Neural cell (in vitro differentiated cells): ENCODE measurements at regions not wholly inside any gene's neighbourhood (a gene's known extent, or its start where the extent isn't known, plus 50 kb on each side); places are given as distances from the start of the nearest gene placed in this dataset.

Source experiments
- H2AFZ ChIP-seq: fragments of 200-600, 300-800 bp; sonication (generic), shearing (Covaris generic); 2 replicates; pipeline ENCODE4 v1.6.0; 2014; ENCODE audit warnings: low read depth, mild to moderate bottlenecking, antibody characterized with exemption, low read length, moderate library complexity
- H3F3A ChIP-seq: fragments of 200-600 bp; shearing (Covaris generic); 2 replicates; pipeline ENCODE4 v1.6.1; 2016; ENCODE audit warnings: mild to moderate bottlenecking, moderate library complexity, mixed read lengths, antibody characterized with exemption, low read length; ENCODE audit not compliant: insufficient read depth, poor library complexity, severe bottlenecking
- H3K27ac ChIP-seq: fragments of 200-600, 300-800 bp; sonication (generic), shearing (Covaris generic); 2 replicates; pipeline ENCODE4 v1.5.1; 2014; ENCODE audit warnings: mild to moderate bottlenecking, low read length, moderate library complexity
- H3K27me3 ChIP-seq: fragments of 300-800, 200-600 bp; sonication (generic), shearing (Covaris generic); 2 replicates; pipeline ENCODE4 v1.6.0; 2014; ENCODE audit warnings: mild to moderate bottlenecking, low read depth, low read length, moderate library complexity; ENCODE audit not compliant: insufficient read depth
- H3K36me3 ChIP-seq: fragments of 300-800, 200-600 bp; sonication (generic), shearing (Covaris generic); 2 replicates; pipeline ENCODE4 v1.5.1; 2014; ENCODE audit warnings: mild to moderate bottlenecking, antibody characterized with exemption, low read length, moderate library complexity; ENCODE audit not compliant: insufficient read depth
- H3K4me2 ChIP-seq: fragments of 300-800, 200-600 bp; sonication (generic), shearing (Covaris generic); 2 replicates; pipeline ENCODE4 v1.6.0; 2014; ENCODE audit warnings: mild to moderate bottlenecking, low read length
- H3K4me3 ChIP-seq: fragments of 300-800, 200-600 bp; sonication (generic), shearing (Covaris generic); 2 replicates; pipeline ENCODE4 v1.5.1; 2014; ENCODE audit warnings: mild to moderate bottlenecking, low read length, moderate library complexity
- H3K79me2 ChIP-seq: fragments of 200-600 bp; shearing (Covaris generic); replicated peaks from 2 replicates; pipeline ENCODE4 v1.6.0; 2014; ENCODE audit warnings: mild to moderate bottlenecking, low read length, moderate library complexity; ENCODE audit not compliant: insufficient read depth
- H3K9ac ChIP-seq: fragments of 300-800, 200-600 bp; sonication (generic), shearing (Covaris generic); 2 replicates; pipeline ENCODE4 v1.6.1; 2016; ENCODE audit warnings: mild to moderate bottlenecking, low read length, mixed read lengths
- H3K9me2 ChIP-seq: fragments of 200-600 bp; shearing (Covaris generic); 2 replicates; pipeline ENCODE4 v1.6.1; 2016; ENCODE audit warnings: mild to moderate bottlenecking, low read length, mixed read lengths; ENCODE audit not compliant: insufficient read depth
- H3K9me3 ChIP-seq: fragments of 200-600, 300-800 bp; sonication (generic), shearing (Covaris generic); 2 replicates; pipeline ENCODE4 v1.6.1; 2016; ENCODE audit warnings: mild to moderate bottlenecking, mixed run types, low read length, moderate library complexity, mixed read lengths
- H4K20me1 ChIP-seq: fragments of 200-600 bp; shearing (Covaris generic); 2 replicates; pipeline ENCODE4 v1.6.1; 2016; ENCODE audit warnings: mild to moderate bottlenecking, mixed run types; ENCODE audit not compliant: insufficient read depth
- CTCF ChIP-seq: fragments of 450-650 bp; IDR thresholded peaks from 2 replicates; pipeline ENCODE4 v1.5.1; 2014; ENCODE audit warnings: antibody characterized with exemption, mild to moderate bottlenecking, moderate library complexity; ENCODE audit not compliant: poor library complexity, severe bottlenecking
- EP300 ChIP-seq: fragments of 450-650 bp; conservative IDR thresholded peaks from 2 replicates; pipeline ENCODE4 v1.6.1; 2014; ENCODE audit warnings: antibody characterized with exemption, mild to moderate bottlenecking, moderate library complexity; ENCODE audit not compliant: poor library complexity, severe bottlenecking
- EZH2 ChIP-seq: fragments of 200-600, 300-800 bp; shearing (Covaris generic), sonication (generic); IDR thresholded peaks from 2 replicates; pipeline ENCODE4 v1.6.1; 2014; ENCODE audit warnings: antibody characterized with exemption, low read length, borderline replicate concordance, mild to moderate bottlenecking; ENCODE audit not compliant: insufficient read depth, poor library complexity, severe bottlenecking
- MXI1 ChIP-seq: fragments of 450-650 bp; conservative IDR thresholded peaks from 2 replicates; pipeline ENCODE4 v1.6.1; 2014; ENCODE audit warnings: antibody characterized with exemption, mild to moderate bottlenecking; ENCODE audit not compliant: poor library complexity, severe bottlenecking
- POLR2AphosphoS5 ChIP-seq: IDR thresholded peaks from 2 replicates; pipeline ENCODE4 v1.6.1; 2012
- RAD21 ChIP-seq: fragments of 450-650 bp; conservative IDR thresholded peaks from 2 replicates; pipeline ENCODE4 v1.6.1; 2014; ENCODE audit warnings: antibody characterized with exemption, mild to moderate bottlenecking, moderate library complexity
- REST ChIP-seq: IDR thresholded peaks from 2 replicates; pipeline ENCODE4 v1.6.1; 2012; ENCODE audit warnings: borderline replicate concordance
- SMC3 ChIP-seq: fragments of 450-650 bp; conservative IDR thresholded peaks from 2 replicates; pipeline ENCODE4 v1.6.1; 2014; ENCODE audit warnings: antibody characterized with exemption, mild to moderate bottlenecking, moderate library complexity; ENCODE audit not compliant: poor library complexity
- TAF1 ChIP-seq: IDR thresholded peaks from 2 replicates; pipeline ENCODE4 v1.6.1; 2012; ENCODE audit warnings: low read depth

GRCh38 chr2:43025709-43026295 lies 200.6 kb downstream of the ZFP36L2 start:
- H3K4me2 ChIP-seq, result no peak overlapping the region
- H3F3A ChIP-seq, result no peaks in the 10 kb centered on the region
- H3K27me3 ChIP-seq, result no peaks in the 10 kb centered on the region
- no peak overlapping the region for H2AFZ ChIP-seq
- no peaks in the 10 kb centered on the region for H4K20me1 ChIP-seq
- no peaks in the 10 kb centered on the region for H3K79me2 ChIP-seq
- no peaks in the 10 kb centered on the region for H3K36me3 ChIP-seq
- no peak overlapping the region for H3K4me3 ChIP-seq
- no peak overlapping the region for H3K27ac ChIP-seq
- TF ChIP-seq CTCF (no peak), RAD21 (no peak), SMC3 (no peak), MXI1 (no peak), EP300 (no peak), EZH2 (no peak)
- no peaks in the 10 kb centered on the region for H3K9me2 ChIP-seq
- H3K9me3 ChIP-seq, result no peaks in the 10 kb centered on the region
- no peak overlapping the region for H3K9ac ChIP-seq

GRCh38 chr2:43024515-43025011 lies 201.8 kb downstream of the ZFP36L2 start:
- Histone ChIP-seq H3K9me2 (no peaks in the 10 kb centered on the region), H3K27ac (no peak overlapping the region), H4K20me1 (no peaks in the 10 kb centered on the region), H3K4me3 (no peak overlapping the region), H3K9me3 (no peaks in the 10 kb centered on the region), H3K27me3 (no peaks in the 10 kb centered on the region), H3K79me2 (no peaks in the 10 kb centered on the region), H3F3A (no peaks in the 10 kb centered on the region), H3K4me2 (no peak overlapping the region), H3K9ac (no peak overlapping the region), H3K36me3 (no peaks in the 10 kb centered on the region), H2AFZ (no peak overlapping the region)
- TF ChIP-seq POLR2AphosphoS5, result no peak
- no peak for TF ChIP-seq CTCF
- no peak for TF ChIP-seq RAD21
- TF ChIP-seq TAF1, result no peak
- TF ChIP-seq EZH2, result no peak
- no peak for TF ChIP-seq REST
- TF ChIP-seq MXI1, result no peak
- no peak for TF ChIP-seq SMC3
